ENCODE measurements at regions not wholly inside any gene's neighbourhood (a gene's known extent, or its start where the extent isn't known, plus 50 kb on each side); places are given as distances from the start of the nearest gene placed in this dataset.

DNA sequence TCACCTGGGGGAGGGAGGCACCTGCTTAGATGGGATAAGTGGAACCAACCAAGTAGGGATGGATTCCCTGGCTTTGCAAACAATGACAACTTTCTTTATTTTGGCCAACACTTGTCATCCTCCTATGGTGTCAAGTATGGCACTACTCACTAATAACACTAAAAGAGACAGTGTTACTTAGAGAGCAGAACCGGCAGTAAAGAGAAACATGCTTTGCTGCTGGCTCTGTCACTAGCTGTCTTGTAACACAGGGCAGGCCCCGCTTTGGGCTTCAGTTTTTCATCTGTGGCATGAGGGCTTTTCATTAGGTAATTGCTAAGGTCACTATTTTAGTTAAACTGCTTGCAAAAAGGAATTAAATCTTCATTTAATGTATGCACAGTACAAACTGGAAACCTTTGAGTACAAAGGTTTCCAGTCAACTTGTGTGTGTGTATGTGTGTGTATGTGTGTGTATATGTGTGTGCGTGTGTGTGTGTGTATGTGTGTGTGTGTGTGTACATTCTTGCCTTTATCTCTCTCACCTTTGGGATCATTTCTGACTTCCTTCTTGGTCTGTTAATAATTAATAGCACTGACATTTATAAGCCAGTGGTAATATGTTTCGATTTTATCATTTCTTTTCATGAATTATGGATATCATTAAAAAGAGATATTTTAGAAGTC is 64.7 kb downstream of the BTBD3 start:
- DNase-seq (ENCODE audit: low read depth) = no peak
- H3K27me3 ChIP-seq (ENCODE audit: control insufficient read depth, insufficient read depth, low read length) = no peaks in the 10 kb centered on the region
- TF ChIP-seq, protein P1, sequence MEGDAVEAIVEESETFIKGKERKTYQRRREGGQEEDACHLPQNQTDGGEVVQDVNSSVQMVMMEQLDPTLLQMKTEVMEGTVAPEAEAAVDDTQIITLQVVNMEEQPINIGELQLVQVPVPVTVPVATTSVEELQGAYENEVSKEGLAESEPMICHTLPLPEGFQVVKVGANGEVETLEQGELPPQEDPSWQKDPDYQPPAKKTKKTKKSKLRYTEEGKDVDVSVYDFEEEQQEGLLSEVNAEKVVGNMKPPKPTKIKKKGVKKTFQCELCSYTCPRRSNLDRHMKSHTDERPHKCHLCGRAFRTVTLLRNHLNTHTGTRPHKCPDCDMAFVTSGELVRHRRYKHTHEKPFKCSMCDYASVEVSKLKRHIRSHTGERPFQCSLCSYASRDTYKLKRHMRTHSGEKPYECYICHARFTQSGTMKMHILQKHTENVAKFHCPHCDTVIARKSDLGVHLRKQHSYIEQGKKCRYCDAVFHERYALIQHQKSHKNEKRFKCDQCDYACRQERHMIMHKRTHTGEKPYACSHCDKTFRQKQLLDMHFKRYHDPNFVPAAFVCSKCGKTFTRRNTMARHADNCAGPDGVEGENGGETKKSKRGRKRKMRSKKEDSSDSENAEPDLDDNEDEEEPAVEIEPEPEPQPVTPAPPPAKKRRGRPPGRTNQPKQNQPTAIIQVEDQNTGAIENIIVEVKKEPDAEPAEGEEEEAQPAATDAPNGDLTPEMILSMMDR (IDR thresholded peaks at IDR 0.05; ENCODE audit: insufficient read depth, low read length, poor library complexity, severe bottlenecking) = no peak
- no peak overlapping the region for H3K4me3 ChIP-seq (ENCODE audit: low read depth, low read length)
- no peaks in the 10 kb centered on the region for H3K36me3 ChIP-seq (ENCODE audit: control insufficient read depth, insufficient read depth, low read length)

DNA sequence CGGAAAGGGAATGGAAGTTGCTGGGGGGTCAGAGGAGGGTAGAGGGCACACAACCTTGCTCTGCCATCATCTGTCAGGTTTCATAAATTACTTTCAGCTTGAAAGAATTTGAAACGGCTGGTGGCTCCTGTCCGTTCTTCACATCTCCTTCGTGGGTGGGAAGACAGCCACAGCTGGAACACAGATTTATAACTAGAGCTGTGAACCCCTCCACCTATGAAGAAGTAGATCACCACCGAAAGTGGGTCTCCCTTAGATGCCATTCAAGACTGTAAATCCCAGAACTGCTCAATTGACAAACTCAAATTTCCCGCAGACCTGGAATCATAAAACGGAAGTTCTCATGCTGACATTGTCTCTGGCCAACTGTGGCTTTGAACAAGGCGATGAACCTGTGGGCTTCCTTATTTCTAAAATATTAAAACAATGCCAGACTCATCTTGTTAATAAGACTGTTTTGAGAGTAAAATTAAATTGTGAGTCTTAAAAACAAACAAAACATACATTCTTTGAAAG is 65.3 kb downstream of the BTBD3 start:
- no peak for DNase-seq (ENCODE audit: low read depth)
- no peaks in the 10 kb centered on the region for H3K27me3 ChIP-seq (ENCODE audit: control insufficient read depth, insufficient read depth, low read length)
- TF ChIP-seq, protein P1 (IDR thresholded peaks at IDR 0.05; ENCODE audit: insufficient read depth, low read length, poor library complexity, severe bottlenecking) = no peak
- no peak overlapping the region for H3K4me3 ChIP-seq (ENCODE audit: low read depth, low read length)
- H3K36me3 ChIP-seq (ENCODE audit: control insufficient read depth, insufficient read depth, low read length) = no peaks in the 10 kb centered on the region

DNA sequence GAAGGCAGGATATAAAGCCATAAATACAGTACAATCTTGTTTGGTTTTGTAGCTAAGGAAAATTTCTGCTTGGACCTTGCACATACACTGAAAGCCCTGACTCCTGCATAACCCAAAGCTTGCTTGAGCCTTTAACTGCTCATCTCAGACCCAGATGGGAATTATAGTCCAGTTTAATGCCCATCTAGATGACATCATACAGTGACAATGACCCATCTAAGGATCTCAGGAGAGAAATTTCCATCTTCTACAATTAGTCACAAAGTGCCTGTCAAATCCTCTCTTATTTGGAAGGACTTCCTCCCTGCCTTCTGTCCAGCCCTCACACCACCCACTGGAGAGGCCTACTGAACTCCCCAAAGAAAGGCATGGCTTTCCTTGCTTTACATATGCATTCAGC is 69.3 kb downstream of the BTBD3 start:
- H3K27me3 ChIP-seq (ENCODE audit: control insufficient read depth, insufficient read depth, low read length) = no peaks in the 10 kb centered on the region
- no peak for DNase-seq (ENCODE audit: low read depth)
- TF ChIP-seq, protein P1 (IDR thresholded peaks at IDR 0.05; ENCODE audit: insufficient read depth, low read length, poor library complexity, severe bottlenecking) = no peak
- H3K4me3 ChIP-seq (ENCODE audit: low read depth, low read length) = no peak overlapping the region
- H3K36me3 ChIP-seq (ENCODE audit: control insufficient read depth, insufficient read depth, low read length) = no peaks in the 10 kb centered on the region

DNA sequence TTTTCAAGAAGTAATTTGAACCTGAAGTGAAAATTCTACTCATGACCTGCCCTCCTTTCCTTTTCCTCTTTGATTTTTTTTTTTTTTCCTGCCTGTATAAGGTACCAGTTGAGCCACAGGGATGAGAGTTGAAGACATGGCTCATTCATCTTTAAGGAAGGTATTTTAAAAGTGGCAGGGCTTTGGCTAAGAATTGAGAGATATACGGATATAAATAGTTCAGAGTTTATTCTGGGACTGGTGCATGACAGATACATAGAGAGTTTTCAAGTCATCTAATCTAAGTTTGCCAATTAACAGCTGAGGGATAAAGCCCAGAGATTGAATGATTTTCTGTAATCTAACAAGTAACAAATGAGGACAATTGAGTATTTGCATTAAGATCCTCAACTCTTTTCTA is 69.8 kb downstream of the BTBD3 start:
- no peaks in the 10 kb centered on the region for H3K36me3 ChIP-seq (ENCODE audit: control insufficient read depth, insufficient read depth, low read length)
- no peak for DNase-seq (ENCODE audit: low read depth)
- H3K4me3 ChIP-seq (ENCODE audit: low read depth, low read length) = no peak overlapping the region
- TF ChIP-seq, protein P1 (IDR thresholded peaks at IDR 0.05; ENCODE audit: insufficient read depth, low read length, poor library complexity, severe bottlenecking) = no peak
- no peaks in the 10 kb centered on the region for H3K27me3 ChIP-seq (ENCODE audit: control insufficient read depth, insufficient read depth, low read length)

DNA sequence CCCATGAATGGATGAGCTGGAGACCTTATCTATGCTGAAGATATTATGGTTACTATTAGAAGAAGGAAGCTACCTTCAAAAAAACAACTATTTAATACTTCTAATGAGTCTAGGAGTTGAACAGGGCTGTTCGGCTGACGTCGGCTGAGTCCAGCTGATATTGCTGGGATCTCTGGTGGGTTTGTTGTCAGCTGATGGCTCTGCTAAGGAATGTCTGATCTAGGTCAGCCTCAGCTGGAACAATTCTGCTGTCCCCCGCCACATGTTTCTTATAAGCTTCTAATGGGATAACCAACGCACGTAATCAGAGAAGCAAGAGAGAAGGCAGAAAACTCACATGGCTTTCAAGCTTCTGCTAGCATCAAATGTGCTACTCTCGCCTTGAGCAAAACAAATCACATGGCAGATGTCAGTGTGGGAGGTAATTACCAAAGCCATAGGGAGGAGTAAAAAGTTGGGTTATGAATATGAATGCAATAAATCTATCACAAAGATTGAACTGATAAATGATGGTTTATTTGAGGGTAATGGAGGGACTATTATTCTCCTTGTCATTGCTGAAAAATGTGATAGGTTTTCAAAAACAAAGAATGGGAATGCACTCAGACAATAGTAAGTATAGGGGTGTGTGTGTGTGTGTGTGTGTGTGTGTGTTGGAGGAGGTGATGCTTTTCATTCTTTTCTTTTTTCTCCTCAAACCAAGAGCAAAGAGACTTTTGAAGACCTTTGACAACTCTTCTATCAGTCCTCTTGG is 71.5 kb downstream of the BTBD3 start:
- no peaks in the 10 kb centered on the region for H3K36me3 ChIP-seq (ENCODE audit: control insufficient read depth, insufficient read depth, low read length)
- H3K4me3 ChIP-seq (ENCODE audit: low read depth, low read length) = no peak overlapping the region
- H3K27me3 ChIP-seq (ENCODE audit: control insufficient read depth, insufficient read depth, low read length) = no peaks in the 10 kb centered on the region
- TF ChIP-seq, protein P1 (IDR thresholded peaks at IDR 0.05; ENCODE audit: insufficient read depth, low read length, poor library complexity, severe bottlenecking) = no peak
- no peak for DNase-seq (ENCODE audit: low read depth)
